ENCODE measurements at regions not wholly inside any gene's neighbourhood (a gene's known extent, or its start where the extent isn't known, plus 50 kb on each side); places are given as distances from the start of the nearest gene placed in this dataset.
A peak's percentile ranks its signal among the peaks of the same experiment; 100 is the strongest.

- TF ChIP-seq CTCF (IDR thresholded peaks at IDR 0.05), result no peak
- H3K4me1 ChIP-seq (ENCODE audit: control insufficient read depth in 1 of 2, insufficient read depth in 1 of 2, low read depth in 1 of 2, low read length in 1 of 2), result peaks cover 4 to 5% of the 10 kb centered on the region in 2 experiments
- no peak overlapping the region for H3K27ac ChIP-seq
- no peak overlapping the region for H3K4me3 ChIP-seq (ENCODE audit: low read depth in 1 of 2, low read length in 1 of 2)
- no peaks in the 10 kb centered on the region for H3K36me3 ChIP-seq
- H3K27me3 ChIP-seq, result no peaks in the 10 kb centered on the region
- no peaks in the 10 kb centered on the region for H3K9me3 ChIP-seq
Measured at GRCh38 chr2:62413116-62413663, 92.8 kb downstream of the TMEM17 start.

- Histone ChIP-seq H3K4me1 (ENCODE audit: control insufficient read depth in 1 of 2, insufficient read depth in 1 of 2, low read depth in 1 of 2, low read length in 1 of 2) (peaks cover 4 to 5% of the 10 kb centered on the region in 2 experiments), H3K9me3 (no peaks in the 10 kb centered on the region), H3K27me3 (no peaks in the 10 kb centered on the region), H3K4me3 (ENCODE audit: low read depth in 1 of 2, low read length in 1 of 2) (no peak overlapping the region), H3K27ac (no peak overlapping the region), H3K36me3 (no peaks in the 10 kb centered on the region)
- peak; percentile 49 for TF ChIP-seq CTCF (IDR thresholded peaks at IDR 0.05)
Measured at GRCh38 chr2:62412347-62412742, 93.7 kb downstream of the TMEM17 start.

GRCh38 chr2:62410926-62411456, 95.0 kb downstream of the TMEM17 start:
- H3K4me1 ChIP-seq (ENCODE audit: control insufficient read depth in 1 of 2, insufficient read depth in 1 of 2, low read depth in 1 of 2, low read length in 1 of 2), result peaks cover 4 to 5% of the 10 kb centered on the region in 2 experiments
- no peak overlapping the region for H3K27ac ChIP-seq
- no peaks in the 10 kb centered on the region for H3K9me3 ChIP-seq
- no peak overlapping the region for H3K4me3 ChIP-seq (ENCODE audit: low read depth in 1 of 2, low read length in 1 of 2)
- no peak for TF ChIP-seq CTCF (IDR thresholded peaks at IDR 0.05)
- no peaks in the 10 kb centered on the region for H3K27me3 ChIP-seq
- H3K36me3 ChIP-seq, result no peaks in the 10 kb centered on the region

- Histone ChIP-seq H3K27me3 (no peaks in the 10 kb centered on the region), H3K4me1 (ENCODE audit: control insufficient read depth in 1 of 2, insufficient read depth in 1 of 2, low read depth in 1 of 2, low read length in 1 of 2) (peaks cover 4 to 5% of the 10 kb centered on the region in 2 experiments), H3K4me3 (ENCODE audit: low read depth in 1 of 2, low read length in 1 of 2) (no peak overlapping the region), H3K36me3 (no peaks in the 10 kb centered on the region), H3K9me3 (no peaks in the 10 kb centered on the region), H3K27ac (no peak overlapping the region)
- no peak for TF ChIP-seq CTCF (IDR thresholded peaks at IDR 0.05)
Measured at GRCh38 chr2:62410015-62410453, 96.0 kb downstream of the TMEM17 start.

GRCh38 chr2:62409442-62409841, 96.6 kb downstream of the TMEM17 start:
- no peaks in the 10 kb centered on the region for H3K36me3 ChIP-seq
- peaks cover 4 to 5% of the 10 kb centered on the region in 2 experiments for H3K4me1 ChIP-seq (ENCODE audit: control insufficient read depth in 1 of 2, insufficient read depth in 1 of 2, low read depth in 1 of 2, low read length in 1 of 2)
- no peak overlapping the region for H3K27ac ChIP-seq
- H3K9me3 ChIP-seq, result no peaks in the 10 kb centered on the region
- TF ChIP-seq CTCF (IDR thresholded peaks at IDR 0.05), result no peak
- H3K27me3 ChIP-seq, result no peaks in the 10 kb centered on the region
- no peak overlapping the region for H3K4me3 ChIP-seq (ENCODE audit: low read depth in 1 of 2, low read length in 1 of 2)

All from neutrophil (primary cell).